HG02840 (cell line): ENCODE measurements at regions not wholly inside any gene's neighbourhood (a gene's known extent, or its start where the extent isn't known, plus 50 kb on each side); places are given as distances from the start of the nearest gene placed in this dataset.

Source experiments
- ATAC-seq: cut with Tn5 transposase; IDR thresholded peaks from one replicate; pipeline ENCODE4 v1.9.1; 2021; ENCODE audit warnings: mild to moderate bottlenecking, moderate library complexity, moderate number of reproducible peaks; ENCODE audit not compliant: unreplicated experiment, low FRiP score

DNA sequence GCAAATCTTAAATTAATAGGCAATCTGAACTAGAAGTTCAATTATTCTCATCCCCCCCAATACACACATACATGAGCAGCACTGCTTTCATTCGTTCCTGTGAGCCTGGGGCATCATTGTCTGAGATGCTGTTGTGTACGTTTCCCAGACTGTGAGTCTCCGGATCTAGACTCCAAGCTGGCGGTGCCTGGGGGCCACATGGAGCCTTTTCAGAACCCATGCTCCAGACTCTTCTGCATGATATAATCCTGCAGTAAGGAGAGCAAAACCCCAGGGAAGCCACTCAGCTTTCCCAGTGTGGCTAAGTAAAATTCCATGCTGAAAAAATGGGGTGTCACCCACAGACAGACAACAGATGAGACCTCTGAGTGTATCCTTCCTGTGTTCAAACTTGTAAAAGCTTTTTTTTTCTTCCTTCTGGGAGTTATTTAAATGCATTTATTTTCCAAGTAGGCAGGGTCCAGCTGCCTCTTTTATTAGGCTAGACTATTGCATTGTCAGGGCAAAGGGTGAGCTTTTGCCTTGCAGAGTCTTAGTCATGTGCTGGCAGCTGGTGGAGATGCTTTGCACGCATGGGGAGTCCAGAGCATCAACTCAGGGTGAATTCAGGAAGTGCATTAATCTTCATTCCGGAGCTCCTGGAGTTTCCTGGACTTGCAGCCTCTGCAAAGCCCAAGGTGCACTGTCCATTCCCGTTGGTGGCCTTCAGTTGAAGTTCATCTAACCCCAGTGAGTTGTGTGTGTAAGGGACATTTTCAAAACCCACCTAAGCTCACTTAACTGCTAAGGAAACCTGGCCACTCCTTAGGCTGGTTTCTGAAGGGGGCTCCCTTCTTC is 185.7 kb upstream of the ADO start:
- ATAC-seq: no peak

DNA sequence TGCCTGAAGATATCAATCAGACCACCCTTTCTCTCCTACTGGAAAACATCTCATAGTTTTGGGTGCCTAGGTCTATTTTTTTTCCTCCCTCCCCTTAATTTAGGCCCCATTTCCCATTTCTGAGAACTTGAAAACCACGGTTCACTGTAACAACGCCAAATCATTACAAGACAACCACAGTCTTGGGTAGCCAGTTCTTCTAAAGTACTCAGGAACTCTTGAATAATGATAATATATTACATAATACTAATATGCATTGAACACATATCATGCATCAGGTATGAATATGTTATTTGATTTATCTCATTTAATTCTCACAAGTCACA is 185.1 kb upstream of the ADO start:
- ATAC-seq: no peak

DNA sequence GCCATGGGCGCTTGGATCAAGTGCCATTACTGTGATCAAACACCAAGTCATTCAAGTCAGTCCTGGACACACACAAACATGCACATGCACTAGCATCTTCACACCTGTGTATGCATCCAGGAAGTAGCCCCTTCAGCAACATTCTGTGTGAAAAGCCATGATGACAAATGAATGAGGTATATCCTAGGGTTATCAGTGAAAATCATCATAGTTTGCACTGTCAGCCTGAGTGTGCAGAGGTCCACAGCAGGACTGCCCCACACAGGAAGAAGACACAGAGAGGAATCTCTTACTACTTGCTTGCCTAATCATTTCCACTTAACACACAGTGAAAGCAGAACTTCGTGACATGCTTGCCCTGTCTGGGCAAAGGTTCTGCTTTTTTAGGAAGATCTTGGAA is 184.0 kb upstream of the ADO start:
- ATAC-seq: no peak

DNA sequence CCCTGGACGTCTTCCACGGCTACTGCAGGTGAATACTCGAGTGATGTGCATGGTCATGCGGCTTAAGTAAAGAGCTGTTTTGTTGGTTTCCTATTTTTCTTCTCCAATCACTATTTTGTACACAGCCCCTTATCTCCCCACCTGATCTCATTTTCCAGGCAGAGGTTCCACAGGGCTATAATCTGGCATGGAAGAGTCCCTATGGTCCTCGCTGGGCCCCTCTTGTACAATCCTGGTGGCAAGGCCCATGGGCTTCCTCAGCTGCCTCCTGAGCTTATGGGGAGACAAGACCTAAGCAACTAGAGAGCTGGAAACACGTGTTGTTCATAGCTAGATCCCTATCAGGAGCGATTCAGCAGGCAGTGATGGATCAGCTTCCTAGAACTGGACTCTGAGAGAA is 181.3 kb upstream of the ADO start:
- ATAC-seq: no peak

DNA sequence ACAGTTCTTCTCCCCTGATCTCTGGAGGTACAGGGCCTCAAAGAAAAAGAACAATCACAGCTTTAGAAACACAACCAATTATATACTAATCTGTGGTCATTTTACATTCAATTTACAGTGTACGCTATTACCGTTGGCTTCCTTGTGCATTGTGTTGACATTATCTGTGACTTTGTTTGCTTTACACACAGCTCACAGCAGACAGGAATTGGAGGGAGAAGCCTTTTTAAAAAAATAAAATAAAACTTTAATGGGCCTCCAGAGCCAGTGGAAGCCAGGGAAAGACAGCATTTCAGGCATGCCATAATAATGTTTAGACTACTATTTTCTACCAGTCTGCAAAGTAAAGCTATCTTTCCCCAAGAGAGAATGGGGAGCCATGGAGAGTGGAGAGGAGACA is 179.0 kb upstream of the ADO start:
- no peak for ATAC-seq

DNA sequence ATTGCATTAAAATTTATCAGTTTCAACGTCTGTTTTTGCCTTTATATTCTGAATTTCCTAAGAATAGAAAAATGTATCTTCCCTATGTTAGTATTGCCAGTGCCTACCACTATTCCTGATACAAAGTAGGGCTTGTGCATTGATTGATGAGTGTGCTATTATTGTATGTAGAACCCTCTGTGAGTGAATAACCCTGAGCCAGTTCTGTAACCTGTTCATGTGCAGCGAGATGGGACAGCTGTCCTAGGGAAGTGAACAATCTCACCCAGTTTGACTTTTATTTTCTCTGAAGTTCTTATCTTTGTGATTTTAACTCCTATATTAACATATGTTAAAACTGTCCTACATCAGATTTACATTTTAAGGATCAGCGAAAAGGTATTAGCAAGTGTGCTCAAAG is 178.4 kb upstream of the ADO start:
- no peak for ATAC-seq

DNA sequence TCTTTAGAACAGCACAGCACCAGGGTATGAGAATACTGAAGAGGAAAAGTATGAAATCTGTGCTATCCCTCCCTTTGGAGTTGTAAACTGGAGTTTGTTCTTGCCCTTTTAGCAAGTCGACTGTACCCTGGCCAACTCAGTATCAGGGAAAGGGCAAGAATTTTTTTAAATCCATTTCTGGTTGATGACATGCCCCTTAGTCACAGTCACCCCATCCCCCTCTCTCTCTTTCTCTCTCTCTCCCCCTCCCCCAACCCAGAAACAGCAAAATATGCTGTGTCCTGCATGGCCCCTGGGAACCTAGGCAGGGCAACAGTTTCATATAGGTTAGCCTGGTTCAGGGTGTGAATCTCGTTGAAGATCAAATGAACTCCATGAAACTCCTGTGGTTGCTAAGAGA is 177.7 kb upstream of the ADO start:
- ATAC-seq: no peak

DNA sequence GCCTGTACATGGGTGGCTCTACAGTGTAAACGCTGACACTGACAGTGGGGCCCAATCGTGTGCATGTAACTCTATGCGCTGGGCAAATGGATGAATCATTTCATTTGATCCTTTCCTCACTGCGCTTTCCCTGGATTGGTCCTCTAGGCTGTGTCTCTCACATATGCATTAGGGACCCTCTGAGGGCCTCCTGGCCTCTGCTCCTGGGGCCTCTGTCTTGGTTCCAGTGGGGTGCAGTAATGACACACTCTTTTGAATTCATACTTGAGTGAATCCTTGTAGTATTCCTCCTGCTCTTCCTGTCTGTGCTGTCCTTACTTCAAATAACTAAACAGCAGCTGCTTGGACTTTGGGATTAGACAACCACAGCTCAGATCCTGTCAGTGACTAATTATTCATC is 176.5 kb upstream of the ADO start:
- no peak for ATAC-seq

DNA sequence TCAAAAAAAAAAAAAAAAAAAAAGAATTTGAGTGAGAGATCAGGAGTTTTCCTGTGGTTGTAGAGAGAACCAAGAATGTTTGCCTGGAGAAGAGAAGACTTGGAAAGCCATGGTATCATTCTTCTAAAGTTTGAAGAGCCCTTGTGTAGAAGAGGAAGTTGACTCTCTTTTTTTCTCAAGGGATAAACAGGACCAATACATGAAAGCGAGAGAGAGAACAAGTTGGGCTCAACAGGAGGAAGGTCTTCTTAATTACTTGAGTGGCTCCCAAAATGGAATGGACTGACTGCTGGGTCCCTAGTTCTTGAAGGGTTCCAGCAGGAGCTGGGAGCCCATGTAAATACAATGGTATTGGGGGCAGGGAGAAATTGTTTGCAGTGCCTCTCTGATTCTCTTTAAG is 173.3 kb upstream of the ADO start:
- ATAC-seq: no peak

DNA sequence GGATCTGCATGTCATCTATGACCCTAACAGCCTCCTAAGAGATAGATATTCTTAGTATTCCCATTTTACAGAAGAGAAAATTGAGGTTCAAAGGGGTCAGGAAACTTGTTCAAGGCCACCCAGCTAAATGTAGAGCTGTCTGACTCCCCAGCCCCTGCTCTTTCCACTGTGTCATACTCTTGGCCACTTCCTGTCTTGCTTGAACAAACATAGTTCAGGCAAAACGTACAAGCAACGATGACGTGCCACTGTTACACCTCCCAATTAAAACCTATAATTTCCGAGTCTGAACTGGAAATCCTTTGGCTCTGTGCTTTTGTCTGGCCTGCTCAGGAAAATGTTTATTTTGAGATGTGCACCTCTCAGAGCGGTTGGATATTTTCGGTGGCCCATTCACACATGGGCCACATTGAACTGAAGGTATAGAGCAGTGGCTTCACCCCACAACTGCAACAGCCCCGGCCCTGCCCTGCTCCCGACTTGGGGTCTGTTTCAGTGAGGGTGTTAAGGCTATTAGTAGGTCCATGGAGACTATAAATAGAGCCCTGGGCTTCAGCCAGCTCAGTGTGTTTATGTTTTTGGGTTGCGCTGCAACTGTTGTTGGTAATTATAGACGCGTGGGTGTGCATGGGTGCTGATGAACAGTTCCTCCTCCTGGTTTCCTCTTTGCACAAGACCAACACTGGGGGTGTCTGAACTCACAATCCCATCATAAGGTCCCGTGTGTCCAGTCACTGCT is 172.3 kb upstream of the ADO start:
- peak; percentile 75 for ATAC-seq

DNA sequence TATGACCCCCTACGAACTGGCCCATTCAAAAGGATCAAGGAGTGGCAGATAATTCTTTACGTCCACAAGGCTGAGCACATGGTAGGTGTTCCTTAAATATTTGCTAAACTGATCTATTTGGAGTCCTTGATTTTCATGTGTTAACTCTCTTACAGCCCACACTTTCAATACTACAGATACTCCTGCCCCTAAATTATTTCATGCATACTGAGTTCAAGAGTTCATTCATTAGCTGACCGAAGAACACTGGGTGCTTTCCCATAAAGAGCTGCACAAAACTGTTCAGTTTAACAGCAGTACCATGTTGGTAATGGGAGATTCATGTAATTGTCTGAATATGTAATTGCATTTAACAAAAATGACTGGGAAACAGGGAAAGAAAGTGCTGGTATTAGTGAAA is 170.5 kb upstream of the ADO start:
- no peak for ATAC-seq

DNA sequence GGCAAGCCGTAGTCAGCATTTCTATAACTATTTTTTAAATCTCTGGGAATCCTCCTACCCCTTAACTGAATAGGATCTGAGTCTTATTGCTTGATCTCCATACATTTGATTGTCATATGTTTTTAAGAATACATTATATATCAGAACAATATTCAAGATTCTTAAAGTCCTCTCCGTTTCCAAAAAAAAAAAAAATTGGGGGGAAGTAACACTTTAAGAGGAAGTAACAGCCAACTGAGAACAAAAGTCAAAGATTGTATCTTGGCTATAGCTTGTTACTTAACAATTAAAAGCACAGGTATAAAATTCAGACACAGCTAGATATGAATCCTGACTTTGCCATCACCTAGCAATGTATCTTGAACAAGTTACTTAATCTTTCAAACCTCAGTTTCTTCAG is 169.9 kb upstream of the ADO start:
- no peak for ATAC-seq

DNA sequence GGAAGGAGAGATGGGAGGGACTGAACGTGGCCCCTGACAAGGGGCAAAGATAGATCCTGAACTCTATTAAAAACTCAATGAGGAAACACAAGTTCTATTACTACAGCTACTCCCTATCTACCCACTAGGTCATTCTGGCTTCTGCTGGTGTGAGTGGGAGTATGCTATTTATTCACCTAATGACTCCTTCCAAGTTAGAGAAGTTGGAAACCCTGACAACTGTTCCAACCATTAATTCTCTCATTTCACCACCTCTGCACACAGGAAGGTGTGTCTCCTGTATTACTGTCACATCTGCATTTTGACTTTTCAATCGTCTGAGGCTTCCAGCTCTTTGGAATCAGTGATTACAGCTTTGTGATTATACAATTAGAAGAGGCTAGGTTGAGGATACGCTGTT is 169.4 kb upstream of the ADO start:
- ATAC-seq: no peak

DNA sequence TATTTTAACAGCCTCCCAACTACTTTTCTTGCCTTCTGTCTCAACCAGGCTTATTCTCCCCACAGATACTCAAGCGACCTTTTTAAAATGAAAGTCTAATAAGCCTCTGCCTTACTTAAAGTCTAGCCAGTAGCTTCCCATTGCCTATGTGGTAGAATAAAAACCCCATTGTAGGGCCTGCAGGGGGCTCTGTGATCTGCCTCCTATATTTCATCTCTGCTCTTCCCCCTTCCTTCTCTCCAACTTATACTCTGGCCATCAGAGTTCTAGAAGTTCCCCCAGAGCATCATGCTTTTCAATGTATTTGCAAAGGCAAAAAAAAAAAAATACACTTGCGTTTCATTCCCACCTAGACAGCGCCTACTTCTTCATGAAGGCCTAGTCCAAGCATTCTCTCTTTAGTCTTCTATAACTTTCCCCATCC is 167.7 kb upstream of the ADO start:
- no peak for ATAC-seq

DNA sequence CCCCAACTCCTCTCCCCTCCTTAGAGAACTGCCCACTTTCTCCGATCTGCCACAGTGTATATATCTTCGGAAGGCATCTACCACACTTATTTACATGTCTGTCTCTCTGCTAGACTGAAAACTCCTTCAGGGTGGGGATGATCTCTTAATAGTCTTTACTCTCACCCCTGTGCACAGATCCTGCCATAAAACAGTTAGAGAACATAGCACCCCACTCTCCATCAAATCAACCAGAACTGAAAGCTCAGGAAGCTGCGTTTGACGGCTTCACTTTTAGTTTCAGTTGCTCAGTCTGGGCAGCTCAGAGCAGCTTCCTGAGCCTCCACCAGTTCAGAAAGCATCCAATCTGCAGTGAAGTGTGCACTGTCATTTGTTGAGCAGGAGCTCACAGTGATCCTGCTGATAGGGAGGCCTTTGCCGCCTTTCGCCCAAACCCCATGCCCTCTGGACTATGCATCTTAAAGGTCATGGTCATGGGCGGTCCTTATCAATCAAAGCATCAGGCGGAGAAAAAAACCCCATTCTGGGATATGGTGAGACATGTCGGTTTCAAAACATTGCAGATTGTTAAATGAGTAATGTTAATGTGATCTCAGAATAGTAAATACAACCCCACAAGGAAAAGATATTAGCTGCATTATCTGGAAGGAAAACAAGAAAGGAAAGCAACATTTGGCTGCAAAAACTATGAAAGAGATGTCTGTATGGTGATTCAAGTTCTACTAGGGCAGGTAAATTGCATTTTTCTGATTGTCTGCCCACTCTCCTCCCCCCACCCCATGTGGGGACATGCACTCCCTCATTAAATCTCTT is 167.1 kb upstream of the ADO start:
- peak; percentile 53 for ATAC-seq

DNA sequence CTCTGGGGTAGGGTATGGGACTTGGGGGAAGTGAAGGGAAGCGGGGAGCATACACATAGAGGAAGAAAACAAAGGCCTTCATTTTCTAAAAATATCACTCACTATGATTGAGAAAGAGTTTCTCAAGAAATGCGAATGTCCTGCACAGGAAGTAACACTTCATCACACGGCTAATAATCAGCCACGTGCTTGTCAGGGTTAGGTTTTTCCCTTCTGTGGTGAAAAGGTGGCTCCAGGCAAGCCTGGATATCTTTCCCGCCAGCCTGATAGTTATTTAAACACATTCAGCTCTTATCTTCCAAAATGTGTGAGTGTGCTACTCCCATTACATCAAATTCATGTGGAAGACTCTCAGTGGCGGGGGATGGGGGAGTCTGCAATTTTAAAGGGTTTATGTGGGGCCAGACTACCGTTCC is 166.4 kb upstream of the ADO start:
- no peak for ATAC-seq

DNA sequence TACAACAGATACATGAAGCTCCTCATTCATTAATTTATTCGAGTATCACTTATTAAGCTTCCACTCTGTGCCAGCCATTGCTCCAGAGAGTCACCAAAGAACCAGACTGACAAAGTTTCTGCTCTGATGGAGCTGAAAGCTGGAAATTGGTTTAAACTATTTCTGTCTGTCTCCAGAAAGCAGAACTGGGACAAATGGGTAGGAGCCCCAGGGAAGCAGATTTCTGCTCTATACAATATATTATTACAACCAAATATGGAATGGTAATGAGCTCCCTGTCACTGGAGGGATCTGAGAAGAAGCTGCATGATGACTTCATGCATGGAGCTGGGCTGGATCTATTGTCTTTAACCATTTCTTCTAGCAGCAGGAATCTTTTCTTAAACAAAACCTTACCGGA is 165.4 kb upstream of the ADO start:
- ATAC-seq: no peak

DNA sequence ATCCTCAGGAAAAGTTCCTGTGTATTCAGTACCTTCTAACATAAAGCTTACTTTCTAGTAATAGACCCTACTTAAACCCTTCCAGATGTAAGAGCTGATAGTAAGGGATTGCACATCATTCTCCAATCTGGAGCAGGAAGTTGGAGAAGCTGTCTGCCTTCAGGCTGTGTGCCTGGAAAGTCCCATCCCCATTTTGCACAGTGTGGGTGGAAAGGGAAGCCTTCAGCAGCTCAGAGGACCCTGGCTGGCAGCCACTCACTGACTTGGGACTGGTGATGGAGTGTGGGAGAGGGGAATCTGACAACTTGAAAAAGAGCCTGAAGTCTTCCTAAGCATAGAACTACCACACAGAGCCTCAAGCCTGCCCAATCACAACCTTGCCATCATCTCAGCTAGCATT is 164.1 kb upstream of the ADO start:
- no peak for ATAC-seq

DNA sequence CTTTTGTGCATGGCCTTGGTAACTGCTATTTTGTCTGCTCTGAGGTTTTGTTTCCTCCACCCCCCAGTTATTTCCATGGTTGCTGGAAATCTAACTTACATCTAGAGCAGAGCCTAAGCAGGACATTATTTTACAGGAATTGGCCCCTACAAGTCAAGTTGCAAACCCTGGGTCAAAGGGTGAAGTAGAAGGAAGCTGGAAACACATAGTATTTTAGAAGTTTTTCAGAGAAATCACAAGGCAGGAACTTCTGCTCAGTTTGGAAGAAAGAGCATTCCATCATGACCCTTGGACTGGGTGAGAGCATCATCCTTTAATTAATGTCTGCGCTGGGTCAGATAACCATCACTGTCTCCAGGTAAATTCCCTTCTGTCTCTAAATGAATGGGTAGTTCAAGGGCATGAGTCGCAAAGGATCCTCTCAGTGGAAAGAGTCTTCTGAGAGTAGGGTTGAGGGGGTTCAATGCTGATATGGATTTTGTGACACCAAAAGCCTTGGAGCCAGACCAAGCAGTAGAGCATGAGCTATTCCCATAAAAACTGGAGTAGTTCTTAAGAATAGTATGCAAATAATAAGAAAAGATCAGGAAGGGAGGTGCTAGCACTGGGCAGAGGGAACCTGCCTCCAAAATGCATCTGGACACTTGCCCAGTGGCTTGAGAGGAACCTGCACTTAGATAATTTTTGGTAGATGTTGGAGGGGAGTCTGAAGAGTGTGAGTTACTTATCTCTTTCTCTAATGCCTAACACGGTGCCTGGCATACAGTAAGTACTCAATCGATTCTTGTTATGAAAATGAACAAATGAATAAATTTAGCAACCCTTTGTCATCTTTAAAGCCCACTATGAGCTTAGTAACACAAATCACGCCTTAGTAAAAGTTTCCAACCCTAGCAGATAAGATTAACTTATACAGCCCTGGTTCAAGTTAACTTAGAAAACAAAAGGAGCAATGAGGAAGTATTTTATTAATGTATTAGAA is 160.6 kb upstream of the ADO start:
- ATAC-seq: no peak

DNA sequence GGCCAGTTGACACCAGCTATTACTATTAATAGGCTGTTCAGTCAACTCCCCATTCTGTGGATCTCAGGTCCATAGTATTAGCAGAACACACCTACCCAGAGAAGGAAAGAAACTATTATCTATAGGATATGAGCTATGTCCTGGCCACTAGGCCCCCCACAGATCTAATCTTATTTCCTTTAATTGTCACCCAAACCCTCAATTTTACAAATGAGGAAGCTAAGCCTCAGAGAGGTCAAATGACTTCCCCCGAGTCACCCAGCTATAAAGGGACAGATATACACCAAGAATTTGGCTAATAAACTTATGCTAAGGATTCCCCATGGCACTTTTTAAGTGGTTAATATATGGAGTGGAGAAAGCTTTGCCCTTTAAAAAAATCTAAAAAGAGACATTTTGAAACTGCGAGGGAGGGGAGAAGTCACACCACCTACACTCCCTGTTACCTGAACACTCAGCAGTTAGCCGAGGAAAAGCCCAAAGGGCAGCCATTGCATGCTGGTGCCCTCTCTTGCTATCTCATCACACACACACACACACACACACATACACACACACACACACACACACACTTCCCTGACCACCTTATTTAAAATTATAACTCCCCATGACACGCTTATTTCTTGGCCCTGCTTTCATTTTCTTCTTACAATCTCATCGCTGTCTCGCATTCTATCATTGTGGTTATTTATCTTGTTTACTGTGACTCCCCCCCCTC is 157.0 kb upstream of the ADO start:
- no peak for ATAC-seq
